DMS153 (cell line): ENCODE measurements at regions not wholly inside any gene's neighbourhood (a gene's known extent, or its start where the extent isn't known, plus 50 kb on each side); places are given as distances from the start of the nearest gene placed in this dataset.
A peak's percentile ranks its signal among the peaks of the same experiment; 100 is the strongest.

ENCODE experiments used
- DNase-seq: peaks from one replicate; lab custom pipeline; 2025; lab: John Stamatoyannopoulos, UW

DNA sequence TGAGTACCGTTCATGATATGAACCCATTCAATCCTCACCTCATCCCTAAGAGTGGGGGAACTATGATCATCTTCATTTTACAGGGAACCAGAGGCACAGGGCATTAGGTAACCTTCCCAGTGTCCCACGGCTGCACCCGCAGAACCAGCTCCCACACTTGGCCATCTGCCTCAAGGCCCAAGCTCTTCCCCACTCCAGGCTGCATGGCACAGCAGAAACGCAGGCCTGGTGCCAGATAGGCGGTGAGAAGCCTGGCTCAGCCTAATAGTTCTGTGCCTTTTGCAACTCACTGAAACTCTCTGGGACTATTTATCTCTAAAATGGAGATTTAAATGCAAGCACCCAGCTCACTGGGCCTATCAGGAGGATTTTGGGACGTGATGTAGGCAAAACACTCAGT lies 90.8 kb upstream of the ZNF618 start:
- no peak for DNase-seq

DNA sequence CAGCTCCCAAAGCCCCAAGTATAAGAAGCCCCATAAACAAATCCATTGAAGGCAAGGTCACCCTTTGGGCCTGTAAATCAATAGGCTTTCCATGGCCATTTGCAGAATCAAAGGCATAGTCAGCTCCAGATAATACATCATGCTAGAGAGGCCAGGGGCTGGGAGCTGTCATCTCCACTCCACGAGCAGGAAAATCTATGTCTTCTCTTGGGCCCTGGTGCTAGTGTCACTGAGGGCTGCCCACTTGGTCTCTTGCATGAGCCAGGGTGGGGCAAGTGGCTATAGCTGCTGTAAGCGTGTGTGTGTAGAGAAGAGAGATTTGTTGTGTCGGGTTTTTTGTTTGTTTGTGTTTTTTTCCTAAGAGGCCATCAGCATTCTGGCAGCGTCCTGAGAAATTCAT lies 90.0 kb upstream of the ZNF618 start:
- no peak for DNase-seq

DNA sequence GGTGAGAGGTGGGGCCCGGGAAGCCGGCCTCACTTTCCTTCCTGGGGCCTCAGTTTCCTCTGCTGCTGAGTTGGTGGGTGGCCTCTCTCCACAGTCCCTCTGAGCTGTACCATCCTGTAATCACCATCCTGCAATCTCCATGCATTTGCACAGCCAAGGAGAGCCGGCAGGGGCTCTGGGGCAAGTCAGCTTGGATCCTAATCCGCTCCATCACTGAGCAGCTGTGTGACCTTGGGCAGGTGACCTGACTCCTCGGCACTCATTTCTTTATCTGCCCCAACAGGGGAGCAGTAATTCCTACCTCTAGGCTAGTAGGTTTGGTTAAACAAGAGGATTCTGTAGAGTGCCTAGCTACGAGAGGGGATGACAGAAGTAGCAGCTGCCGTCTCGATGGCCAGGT lies 88.2 kb upstream of the ZNF618 start:
- DNase-seq = no peak

DNA sequence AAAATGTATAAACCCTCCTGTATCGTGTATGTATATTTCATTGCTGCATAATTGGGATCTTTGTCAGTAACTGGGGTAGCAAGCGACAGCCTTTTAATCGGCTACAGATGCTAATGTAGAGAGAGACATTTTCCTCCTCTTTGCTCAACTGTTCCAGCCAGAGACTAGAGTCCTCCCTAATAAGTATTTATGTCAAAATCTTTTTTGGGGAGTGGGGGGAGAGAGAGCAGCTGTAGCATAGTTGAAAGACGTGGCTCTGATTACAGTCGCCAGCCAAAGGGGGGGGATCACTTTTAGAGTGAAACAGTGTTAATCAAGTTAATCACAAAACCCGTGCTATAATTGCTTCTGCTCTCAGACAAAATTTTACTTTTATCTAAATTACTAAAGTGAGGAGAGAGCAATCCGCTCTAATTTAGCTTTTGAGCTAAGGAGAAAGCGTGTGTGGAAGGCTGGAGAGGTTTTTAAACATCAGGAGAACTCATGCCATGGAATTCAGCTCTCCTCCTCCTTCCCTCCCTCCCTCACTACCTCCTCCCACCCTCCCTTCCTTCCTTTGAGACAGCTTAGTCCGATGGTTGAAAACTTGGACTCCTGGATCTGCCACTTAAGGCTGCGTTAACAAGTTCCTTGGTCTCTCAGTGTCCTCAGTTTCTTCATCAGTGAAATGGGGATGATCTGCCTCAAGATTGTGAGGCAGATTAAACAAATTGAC lies 87.3 kb upstream of the ZNF618 start:
- DNase-seq = no peak

DNA sequence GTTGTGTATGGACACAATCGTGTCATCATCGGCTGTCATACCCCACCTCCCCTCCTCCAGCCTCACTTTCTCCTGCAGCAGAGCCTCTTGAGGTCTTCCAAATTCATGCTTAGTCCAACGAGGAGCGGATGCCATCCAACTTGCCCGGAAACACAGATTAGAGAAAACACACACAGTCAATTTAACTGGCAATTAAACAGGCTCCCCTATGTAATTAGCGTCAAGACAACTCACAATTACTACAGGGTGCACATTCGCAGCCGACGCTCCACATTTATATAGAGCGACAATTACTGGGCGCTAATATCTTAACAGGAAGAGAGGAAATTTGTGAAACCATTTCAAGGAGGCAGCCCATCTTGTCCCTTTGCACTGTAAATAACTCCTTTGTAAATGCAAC lies 86.0 kb upstream of the ZNF618 start:
- DNase-seq = no peak

DNA sequence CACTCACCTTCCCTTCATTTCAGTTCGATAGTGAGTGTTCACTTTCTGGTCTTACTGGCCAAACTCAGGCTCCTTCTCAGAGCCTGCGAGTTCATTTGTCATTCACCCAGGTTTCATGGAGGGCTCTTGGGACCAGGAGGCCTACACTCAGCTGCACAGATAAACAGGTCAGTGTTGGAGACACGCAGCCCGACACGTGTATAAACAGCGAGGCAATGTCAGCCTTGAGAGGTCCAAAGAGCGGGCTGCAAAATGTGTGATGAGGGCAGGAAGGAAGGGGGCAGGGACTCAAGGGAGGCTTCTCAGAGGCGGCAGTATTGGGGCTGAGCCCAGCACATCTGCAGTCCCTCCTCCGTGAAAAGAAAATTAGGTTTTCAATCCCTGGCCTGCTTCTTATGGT lies 82.6 kb upstream of the ZNF618 start:
- no peak for DNase-seq

DNA sequence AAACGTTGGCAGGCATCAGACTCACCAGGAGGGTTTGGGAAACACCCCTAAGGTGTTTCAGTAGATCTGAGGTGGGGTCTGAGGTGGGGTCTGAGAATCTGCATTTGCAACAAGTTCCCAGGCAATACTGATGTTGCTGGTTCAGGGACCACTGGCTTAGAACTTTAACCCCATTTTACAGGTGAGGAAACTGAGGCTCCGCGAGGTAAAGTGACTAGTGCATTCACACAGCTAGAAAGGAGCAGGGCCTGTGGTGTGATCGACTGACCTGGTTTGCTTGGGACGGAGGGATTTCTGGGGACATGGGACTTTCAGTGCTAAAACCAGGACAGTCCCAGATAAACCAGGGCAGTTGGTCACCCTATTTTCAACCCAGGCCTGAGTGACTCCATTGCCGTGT lies 81.4 kb upstream of the ZNF618 start:
- no peak for DNase-seq

DNA sequence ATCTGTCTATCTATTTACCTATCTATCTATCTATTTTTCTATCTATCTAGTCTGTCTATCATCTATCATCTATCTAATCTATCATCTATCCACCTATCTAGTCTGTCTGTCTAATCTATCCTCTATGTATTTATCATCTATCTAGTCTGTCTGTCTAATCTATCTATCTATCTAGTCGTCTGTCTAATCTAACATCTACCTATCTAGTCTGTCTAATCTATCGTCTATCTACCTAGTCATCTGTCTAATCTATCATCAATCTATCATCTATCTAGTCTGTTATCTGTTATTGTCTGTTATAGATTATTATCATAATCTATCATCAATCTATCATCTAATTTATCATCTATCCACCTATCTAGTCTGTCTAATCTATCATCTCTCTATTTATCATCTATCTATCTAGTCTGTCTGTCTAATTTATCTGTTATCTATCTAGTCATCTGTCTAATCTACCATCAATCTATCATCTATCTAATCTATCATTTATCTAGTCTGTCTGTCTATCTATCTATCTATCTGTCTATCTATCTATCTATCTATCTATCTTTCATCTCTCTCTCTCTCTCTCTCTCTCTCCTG lies 80.2 kb upstream of the ZNF618 start:
- no peak for DNase-seq

DNA sequence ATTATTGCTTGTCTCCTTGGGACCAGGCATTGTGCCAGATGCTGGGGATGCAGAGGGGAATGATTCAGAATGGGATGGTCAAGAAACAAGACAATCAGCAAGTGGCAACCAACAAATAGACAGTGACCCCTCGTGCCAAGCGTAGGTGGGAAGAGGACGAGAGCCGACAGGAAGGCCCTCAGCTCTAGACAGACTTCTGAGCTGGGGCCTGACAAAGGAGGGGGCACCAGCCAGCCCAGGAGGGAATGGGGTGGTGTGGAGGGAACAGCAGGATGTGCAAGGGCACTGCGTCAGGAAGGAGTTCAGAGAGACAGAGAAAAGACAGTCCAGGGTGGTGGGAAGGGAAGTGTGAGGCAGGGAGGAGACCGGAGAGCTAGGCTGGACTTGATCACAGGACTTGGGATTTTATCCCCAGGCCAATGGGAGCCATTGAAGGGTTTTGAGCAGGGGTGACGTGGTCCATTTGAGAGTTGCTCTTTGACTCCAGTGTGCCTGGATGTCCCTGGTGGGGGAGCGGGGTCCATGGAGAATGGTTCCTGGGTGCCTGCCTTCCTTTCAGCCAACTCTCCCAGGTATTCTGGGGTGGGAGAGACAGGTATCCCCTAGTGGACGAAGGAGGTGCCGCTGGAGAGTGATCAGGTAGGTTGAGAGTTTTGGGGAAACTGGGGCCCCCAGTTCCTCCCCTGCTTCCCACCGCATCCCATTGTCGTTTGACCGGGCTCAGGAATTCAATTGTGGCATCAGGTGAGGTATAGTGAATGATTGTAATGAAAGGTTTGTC lies 79.3 kb upstream of the ZNF618 start:
- no peak for DNase-seq

DNA sequence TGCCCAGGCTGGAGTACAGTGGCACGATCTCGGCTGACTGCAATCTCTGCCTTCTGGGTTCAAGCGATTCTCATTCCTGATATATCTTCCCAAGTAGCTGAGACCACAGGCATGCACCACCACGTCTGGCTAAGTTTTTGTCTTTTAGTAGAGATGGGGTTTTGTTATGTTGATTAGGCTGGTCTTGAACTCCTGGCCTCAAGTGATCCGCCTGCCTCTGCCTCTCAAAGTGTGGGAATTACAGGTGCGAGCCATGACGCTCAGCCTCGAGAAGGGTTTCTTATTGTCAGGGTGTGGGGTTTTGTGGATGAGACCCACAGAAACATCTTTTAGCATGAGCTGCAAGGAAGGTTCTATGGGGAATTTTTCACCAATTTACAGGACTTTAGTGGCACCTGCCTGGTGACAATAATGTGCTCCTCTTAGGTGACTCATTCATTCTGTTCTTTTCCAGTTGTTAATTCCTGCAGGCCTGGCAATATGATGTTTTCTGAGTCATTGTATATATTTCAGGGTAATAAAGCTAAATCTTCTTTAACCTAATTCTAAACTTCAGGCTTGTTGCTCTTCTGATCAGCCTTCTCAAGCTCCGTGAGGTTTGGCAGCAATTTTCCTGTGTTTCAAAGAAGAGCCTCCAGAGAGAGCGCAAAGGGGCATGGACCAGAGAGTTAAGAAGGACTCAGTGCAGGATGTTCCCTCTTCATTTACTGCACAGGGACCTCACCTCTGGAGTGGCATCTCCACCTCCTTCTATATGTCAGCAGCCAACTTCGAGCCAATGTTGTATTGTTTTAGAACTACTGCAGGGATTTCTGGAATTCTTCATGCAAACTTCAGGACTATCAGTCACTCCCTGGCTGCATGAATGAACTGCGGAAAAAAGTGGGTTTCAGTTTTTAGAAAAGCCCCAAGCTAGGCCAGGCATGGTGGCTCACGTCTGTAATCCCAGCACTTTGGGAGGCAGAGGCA lies 77.8 kb upstream of the ZNF618 start:
- no peak for DNase-seq

DNA sequence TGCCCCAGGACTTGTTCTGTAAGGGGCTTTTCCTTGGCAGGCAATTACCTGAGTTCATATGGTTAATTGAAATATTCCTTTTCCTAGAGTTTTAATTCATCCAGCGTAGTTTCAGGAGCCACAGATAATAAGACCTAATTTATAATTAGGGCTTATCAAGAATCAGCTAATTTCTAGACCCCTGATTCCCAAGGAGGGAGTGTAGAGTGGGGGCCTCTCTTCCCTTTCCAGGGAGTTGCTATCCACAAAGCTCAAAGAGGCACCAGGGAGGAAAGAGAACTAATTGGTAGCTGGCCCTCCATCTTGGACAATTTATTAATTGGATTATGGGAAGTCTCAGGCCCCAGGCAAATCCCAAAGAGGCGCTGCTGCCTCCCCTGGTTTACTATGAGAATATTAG lies 75.8 kb upstream of the ZNF618 start:
- no peak for DNase-seq

DNA sequence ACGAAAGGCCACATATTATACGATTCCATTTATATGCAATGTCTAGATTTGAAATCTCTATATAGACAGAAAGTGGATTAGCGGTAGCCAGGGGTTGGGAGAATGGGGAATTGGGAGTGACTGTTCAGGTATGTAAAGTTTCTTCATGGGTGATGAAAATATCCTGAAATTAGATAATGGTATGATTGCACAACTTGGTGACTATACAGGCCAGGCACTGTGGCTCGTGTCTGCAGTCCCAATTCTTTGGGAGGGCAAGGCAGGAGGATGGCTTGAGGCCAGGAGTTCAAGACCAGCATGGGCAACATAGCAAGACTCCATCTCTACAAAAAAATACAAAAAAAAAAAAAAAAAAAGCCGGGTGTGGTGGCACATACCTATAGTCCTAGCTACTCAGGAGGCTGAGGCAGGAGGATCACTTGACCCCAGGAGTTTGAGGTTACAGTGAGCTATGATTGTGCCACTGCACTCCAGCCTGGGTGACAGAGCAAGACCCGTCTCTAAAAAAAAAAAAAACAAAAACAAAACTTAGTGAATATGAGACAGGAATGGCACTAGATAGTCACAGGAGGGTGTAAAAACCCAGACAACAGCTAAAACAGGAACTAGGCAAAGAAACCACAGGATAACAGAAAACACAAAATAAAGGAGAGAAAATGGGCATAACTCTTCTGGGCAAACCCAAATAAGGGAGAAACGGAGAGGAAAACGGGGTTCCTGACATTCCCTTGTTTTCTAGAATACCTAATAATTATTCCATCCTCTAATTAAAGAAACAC lies 72.1 kb upstream of the ZNF618 start:
- no peak for DNase-seq

DNA sequence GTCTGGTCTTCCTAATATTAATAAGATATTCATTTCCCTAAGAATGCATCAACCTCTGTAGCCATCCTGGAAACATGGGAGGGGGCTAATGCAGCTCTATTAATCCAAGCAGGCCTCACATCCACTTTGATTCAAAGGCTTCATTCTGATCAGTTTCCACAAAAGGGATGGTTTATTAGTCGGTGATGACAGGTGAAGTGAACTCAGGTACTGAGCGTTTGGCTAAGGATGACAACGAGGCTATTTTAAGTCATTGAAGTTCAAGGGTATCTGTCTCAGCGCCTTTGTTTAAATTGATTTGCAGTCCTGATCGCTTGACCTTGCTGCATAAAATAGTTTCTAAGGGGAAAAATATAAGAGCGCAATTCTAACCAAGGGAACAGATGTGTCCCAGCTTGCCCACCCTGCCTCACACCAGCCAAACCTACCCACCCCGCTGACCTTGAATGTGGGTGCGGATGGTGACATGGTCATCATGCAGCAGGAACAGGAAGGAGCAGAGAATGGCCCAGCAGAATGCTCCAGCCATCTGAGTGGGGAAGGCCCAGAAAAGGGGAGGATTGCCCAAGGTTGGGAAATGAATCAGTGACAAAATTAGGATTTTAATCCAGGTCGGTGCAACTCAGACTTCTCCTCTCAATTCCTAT lies 70.5 kb upstream of the ZNF618 start:
- no peak for DNase-seq

DNA sequence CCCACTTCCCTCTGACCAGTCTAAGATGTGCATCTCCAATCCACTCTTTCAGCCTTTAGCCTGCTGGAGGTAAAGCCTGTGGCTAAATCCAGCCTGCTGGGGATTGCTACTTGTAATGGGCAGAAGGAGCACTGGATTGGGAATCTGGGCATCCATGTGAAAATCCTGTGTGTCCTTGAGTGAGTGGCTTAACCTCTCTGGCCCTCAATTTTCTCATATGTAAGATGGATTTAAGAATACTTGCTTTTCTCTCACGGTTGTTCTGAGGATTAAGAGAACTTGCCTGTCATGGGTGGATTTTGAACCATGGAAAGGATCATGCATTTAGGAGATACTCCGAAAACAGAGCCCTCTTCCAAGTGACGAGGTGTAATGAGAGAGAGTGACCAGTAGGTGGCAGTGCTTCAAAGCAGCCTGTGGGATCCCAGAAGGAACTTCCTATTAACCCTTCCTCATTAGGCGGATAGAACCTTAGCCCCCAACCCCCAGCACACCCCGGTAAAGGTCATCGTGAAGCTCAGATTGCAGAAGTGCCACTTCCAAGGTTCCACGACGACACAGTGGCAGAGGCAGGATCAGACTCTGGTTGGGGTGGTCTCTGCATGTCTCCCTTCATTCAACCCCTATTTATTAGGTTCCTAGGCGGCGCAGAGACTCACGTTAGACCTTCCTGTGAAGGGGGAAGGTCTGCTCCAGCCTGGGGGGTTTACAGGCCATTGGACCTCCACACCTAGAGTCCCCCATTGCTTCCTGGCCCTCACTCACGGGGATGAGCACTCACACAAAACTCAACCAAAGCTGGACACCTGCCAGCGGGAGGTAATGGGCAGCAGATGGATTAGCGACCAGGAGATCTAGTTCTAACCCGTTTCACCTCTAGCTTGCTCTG lies 68.7 kb upstream of the ZNF618 start:
- peak; percentile 46 for DNase-seq

DNA sequence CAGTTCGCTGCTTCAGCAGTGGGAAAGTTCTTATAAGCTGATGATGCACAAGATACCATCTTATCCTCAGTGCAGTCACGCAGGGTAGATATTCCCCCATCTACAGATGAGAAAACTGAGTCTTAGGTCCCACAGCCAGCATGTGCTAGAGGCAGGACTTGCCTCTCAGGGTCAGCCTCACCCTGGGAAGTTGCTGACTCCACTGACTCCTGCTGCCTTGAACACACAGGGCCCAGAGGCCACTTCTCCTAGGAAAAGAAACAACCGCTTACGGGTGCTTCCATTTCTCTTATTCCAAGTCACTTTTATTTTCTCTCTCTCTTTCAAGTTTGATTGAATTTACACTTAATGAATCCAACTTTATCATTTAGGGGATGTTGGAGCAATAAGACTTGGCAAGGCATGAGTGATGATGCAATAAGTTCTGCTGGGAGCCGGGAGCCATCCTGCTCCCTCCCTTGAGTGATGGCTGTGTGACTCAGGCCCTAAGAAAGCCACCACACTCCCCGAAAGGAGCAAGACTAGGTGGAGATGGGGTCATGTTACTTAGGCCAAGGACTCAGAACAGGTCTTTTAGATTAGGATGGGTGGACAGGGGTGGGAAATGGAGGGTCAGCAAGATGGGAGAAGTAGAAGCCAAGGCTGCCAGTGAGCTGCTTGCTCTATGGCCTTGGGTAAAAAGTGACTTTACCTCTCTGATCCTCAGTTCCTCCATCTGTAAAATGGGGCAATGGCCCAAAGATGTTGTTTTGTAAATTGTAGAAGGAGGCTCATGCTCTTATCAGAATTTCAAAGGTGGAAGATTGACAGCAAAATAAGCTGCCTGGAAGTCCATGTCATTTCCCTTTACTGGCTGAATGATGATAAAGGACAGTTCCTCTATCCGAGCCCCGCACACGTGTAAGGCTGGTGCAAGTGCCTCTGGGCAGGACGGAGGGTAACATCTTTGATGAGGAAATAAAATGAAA lies 67.4 kb upstream of the ZNF618 start:
- DNase-seq = no peak

DNA sequence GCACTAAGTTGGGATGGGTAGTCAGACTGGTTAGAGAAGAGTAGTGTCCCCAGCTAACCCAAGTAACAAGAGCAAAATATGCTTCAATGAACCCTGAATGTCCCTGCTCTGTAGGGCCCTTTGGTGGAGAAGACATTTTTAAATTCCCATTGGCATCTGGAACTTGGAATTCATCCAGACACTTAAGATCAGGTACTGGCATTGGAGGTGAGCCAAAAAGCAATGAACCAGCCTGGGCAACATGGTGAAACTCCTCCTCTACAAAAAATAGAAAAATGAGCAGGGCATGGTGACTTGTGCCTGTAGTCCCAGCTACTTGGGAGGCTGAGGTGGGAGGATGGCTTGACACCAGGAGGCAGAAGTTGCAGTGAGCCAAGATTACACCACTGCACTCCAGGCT lies 58.9 kb upstream of the ZNF618 start:
- no peak for DNase-seq

DNA sequence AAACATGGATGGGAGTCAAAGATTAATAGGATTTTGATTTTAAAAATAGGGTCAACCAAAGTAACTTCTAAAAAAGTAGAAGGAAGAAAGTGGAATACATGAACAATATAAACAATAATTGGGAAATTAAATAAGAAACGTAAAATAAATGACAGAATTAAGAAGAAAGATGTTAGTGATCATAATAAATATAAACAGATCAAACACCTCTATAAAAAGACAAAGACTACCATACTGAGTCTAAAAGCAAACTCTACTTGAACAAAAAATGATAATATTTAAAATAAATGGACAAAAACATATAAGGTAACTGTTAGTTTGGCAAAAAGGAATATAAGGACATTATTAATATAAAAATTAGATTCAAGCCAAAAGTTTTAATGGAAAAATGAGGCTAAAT lies 57.7 kb upstream of the ZNF618 start:
- no peak for DNase-seq

DNA sequence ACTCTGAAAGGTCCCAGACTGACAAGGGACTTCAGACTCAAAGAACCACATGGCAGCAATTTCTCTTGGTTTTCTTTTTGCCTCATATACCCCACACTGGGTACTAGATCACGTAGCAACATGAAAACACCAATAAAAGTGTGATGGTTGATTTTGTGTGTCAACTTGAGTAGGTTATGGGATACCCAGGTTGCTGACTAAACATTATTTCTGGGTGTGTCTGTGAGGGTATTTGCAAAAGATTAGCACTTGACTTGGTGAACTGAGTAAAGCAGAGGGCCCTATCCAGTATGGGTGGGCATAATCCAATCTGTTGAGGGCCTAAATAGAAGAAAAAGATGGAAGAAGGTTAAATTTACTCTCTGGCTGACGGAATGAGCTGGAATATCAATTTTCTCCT lies 53.8 kb upstream of the ZNF618 start:
- no peak for DNase-seq

DNA sequence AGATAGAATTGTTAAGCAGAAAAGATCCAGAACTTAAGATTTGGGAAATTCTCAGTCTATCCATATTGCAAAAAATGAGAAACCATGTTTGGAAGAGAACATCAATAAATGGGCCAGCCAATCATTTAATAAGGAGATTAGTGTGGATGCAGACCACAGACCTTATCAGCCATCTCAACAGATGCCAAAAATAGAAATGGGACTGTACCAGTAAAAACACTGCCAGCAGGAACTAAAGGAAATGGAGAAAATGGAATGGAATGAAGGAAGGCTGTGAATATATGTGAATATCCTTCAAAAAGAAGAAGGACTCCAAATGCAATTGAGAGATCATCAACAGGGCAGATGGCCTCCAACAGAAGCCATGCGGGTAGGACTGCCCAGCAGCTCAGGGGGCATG lies 52.7 kb upstream of the ZNF618 start:
- DNase-seq = no peak
